Liver (tissue), 8 donors: ENCODE measurements at regions not wholly inside any gene's neighbourhood (a gene's known extent, or its start where the extent isn't known, plus 50 kb on each side); places are given as distances from the start of the nearest gene placed in this dataset.

Experiments used
- DNase-seq: peaks from one replicate; pipeline ENCODE4 v3.0.0-alpha.2; 2017; ENCODE audit warnings: low spot score
- H3K27ac ChIP-seq, 2 donors: one replicate each; pipeline ENCODE4 v1.7.0; 2013; ENCODE audit warnings: inconsistent platforms in 2 of 2, low read length in 2 of 2, control low read depth in 1 of 2, low read depth in 1 of 2, mild to moderate bottlenecking in 1 of 2
- H3K27me3 ChIP-seq, 4 donors: one replicate each; pipeline versions ENCODE4 v1.6.1 to v1.7.0; 2013; ENCODE audit warnings: low read length in 3 of 4, inconsistent platforms in 1 of 4, mild to moderate bottlenecking in 1 of 4, moderate library complexity in 1 of 4; ENCODE audit not compliant: control insufficient read depth in 4 of 4, insufficient read depth in 4 of 4
- H3K36me3 ChIP-seq, 4 donors: one replicate each; pipeline versions ENCODE4 v1.6.1 to v1.7.0; 2013; ENCODE audit warnings: low read length in 3 of 4, mild to moderate bottlenecking in 3 of 4, low read depth in 1 of 4, moderate library complexity in 1 of 4; ENCODE audit not compliant: control insufficient read depth in 4 of 4, insufficient read depth in 3 of 4
- H3K4me1 ChIP-seq, 4 donors: one replicate each; pipeline versions ENCODE4 v1.6.1 to v1.7.0; 2013; ENCODE audit warnings: low read length in 3 of 4, mild to moderate bottlenecking in 3 of 4, moderate library complexity in 1 of 4; ENCODE audit not compliant: control insufficient read depth in 4 of 4, insufficient read depth in 4 of 4
- H3K4me3 ChIP-seq, 3 donors: one replicate each; pipeline versions ENCODE4 v1.6.1 to v1.7.0; 2013; ENCODE audit warnings: low read length in 3 of 3, control low read depth in 1 of 3, low read depth in 1 of 3, mild to moderate bottlenecking in 1 of 3
- H3K9ac ChIP-seq, 2 donors: one replicate each; pipeline ENCODE4 v1.7.0; 2013; ENCODE audit warnings: low read length in 2 of 2, mild to moderate bottlenecking in 2 of 2, moderate library complexity in 2 of 2, control low read depth in 1 of 2, low read depth in 1 of 2
- H3K9me3 ChIP-seq, 4 donors: one replicate each; pipeline versions ENCODE4 v1.6.1 to v1.7.0; 2013; ENCODE audit warnings: low read length in 3 of 4; ENCODE audit not compliant: control insufficient read depth in 4 of 4
- ATF3 ChIP-seq: IDR thresholded peaks from 2 replicates; pipeline ENCODE4 v1.6.1; 2016; ENCODE audit warnings: antibody characterized with exemption
- CTCF ChIP-seq: fragments of 150-350 bp; IDR thresholded peaks from 2 replicates; pipeline ENCODE4 v1.5.1; 2017; ENCODE audit warnings: improper control_type of control experiment, low read depth, low read length; ENCODE audit not compliant: missing input control
- EGR1 ChIP-seq, 2 donors: IDR thresholded peaks; 2 replicates each; pipeline ENCODE4 v1.6.1; 2016 to 2018; ENCODE audit warnings: antibody characterized with exemption in 2 of 2, low read depth in 2 of 2
- FOXA1 ChIP-seq: IDR thresholded peaks from 2 replicates; pipeline ENCODE4 v1.6.1; 2016; ENCODE audit warnings: antibody characterized with exemption
- FOXA2 ChIP-seq: IDR thresholded peaks from 2 replicates; pipeline ENCODE4 v1.6.1; 2016; ENCODE audit warnings: antibody characterized with exemption
- GABPA ChIP-seq, 2 donors: IDR thresholded peaks in 1 of 2; conservative IDR thresholded peaks in 1 of 2; 2 replicates each; pipeline ENCODE4 v1.6.1; 2016; ENCODE audit warnings: antibody characterized with exemption in 2 of 2, mild to moderate bottlenecking in 1 of 2, moderate library complexity in 1 of 2
- HNF4A ChIP-seq, 2 donors: conservative IDR thresholded peaks; 2 replicates each; pipeline ENCODE4 v1.6.1; 2016; ENCODE audit warnings: antibody characterized with exemption in 2 of 2, mild to moderate bottlenecking in 2 of 2
- JUND ChIP-seq, 2 donors: IDR thresholded peaks; 2 replicates each; pipeline ENCODE4 v1.6.1; 2016; ENCODE audit warnings: antibody characterized with exemption in 2 of 2
- MAX ChIP-seq: IDR thresholded peaks from 2 replicates; pipeline ENCODE4 v1.6.1; 2016; ENCODE audit warnings: antibody characterized with exemption
- REST ChIP-seq: IDR thresholded peaks from 2 replicates; pipeline ENCODE4 v1.6.1; 2016; ENCODE audit warnings: antibody characterized with exemption, mild to moderate bottlenecking
- RXRA ChIP-seq, 2 donors: IDR thresholded peaks; 2 replicates each; pipeline ENCODE4 v1.6.1; 2017 to 2018; ENCODE audit warnings: antibody characterized with exemption in 2 of 2, mild to moderate bottlenecking in 1 of 2
- TAF1 ChIP-seq: conservative IDR thresholded peaks from 2 replicates; pipeline ENCODE4 v1.6.1; 2016; ENCODE audit warnings: antibody characterized with exemption, mild to moderate bottlenecking
- YY1 ChIP-seq: IDR thresholded peaks from 2 replicates; pipeline ENCODE4 v1.6.1; 2016; ENCODE audit warnings: antibody characterized with exemption, mild to moderate bottlenecking
- ZBTB33 ChIP-seq: IDR thresholded peaks from 2 replicates; pipeline ENCODE4 v1.6.1; 2016; ENCODE audit warnings: antibody characterized with exemption
- WGBS: extraction: QIAGEN DNeasy Blood & Tissue Kit; methylation state at CpG from one replicate; pipeline ENCODE4 v1.1.7; 2013; 5-methylcytosine and 5-hydroxymethylcytosine counted together
- donor health status: healthy.
- donor health status: healthy.
- donor health status: healthy.
- donor health status: healthy.
- donor health status: healthy.

- Histone ChIP-seq H3K9me3 (no peaks in the 10 kb centered on the region), H3K9ac (no peak overlapping the region), H3K4me3 (no peak overlapping the region), H3K36me3 (no peaks in the 10 kb centered on the region), H3K4me1 (no peaks in the 10 kb centered on the region), H3K27ac (no peak overlapping the region), H3K27me3 (no peaks in the 10 kb centered on the region)
- TF ChIP-seq YY1 (no peak), ZBTB33 (no peak), EGR1 (IDR thresholded peaks at IDR 0.05; ENCODE audit: low read depth in 2 of 2) (no peak), JUND (IDR thresholded peaks at IDR 0.05) (no peak), FOXA2 (no peak), HNF4A (conservative IDR thresholded peaks at IDR 0.05) (no peak), TAF1 (no peak), MAX (no peak), ATF3 (no peak), RXRA (IDR thresholded peaks at IDR 0.05) (no peak), CTCF (no peak), REST (no peak), GABPA (IDR thresholded peaks at IDR 0.05 in 1 of 2, conservative IDR thresholded peaks at IDR 0.05 in 1 of 2) (no peak), FOXA1 (no peak)
- no peak for DNase-seq
- 91% methylated on average over 3 of the region's 3 CpGs for WGBS
Observed at GRCh38 chr18:42181474-42181873, 226.4 kb downstream of the PIK3C3 start.
